Cardiac fibroblast (primary cell): ENCODE measurements at regions not wholly inside any gene's neighbourhood (a gene's known extent, or its start where the extent isn't known, plus 50 kb on each side); places are given as distances from the start of the nearest gene placed in this dataset.
"Not testable (repeated sequence)": the region's sequence is repeated elsewhere in the genome, so short reads cannot be mapped to it uniquely, and the experiment has no call there.

Source experiments
- DNase-seq, 2 donors: peaks; one replicate each; pipeline versions ENCODE4 v3.0.0 to v3.0.0-alpha.2; 2010; ENCODE audit warnings: low read depth in 2 of 2
- H3K4me3 ChIP-seq, 2 donors: replicated peaks in 1 of 2; 1 replicate in 1 of 2; 2 replicates in 1 of 2; pipeline ENCODE4 v1.5.1; 2011; ENCODE audit warnings: low read depth in 2 of 2, low read length in 2 of 2, mild to moderate bottlenecking in 2 of 2, moderate library complexity in 1 of 2
- CTCF ChIP-seq: IDR thresholded peaks from one replicate; pipeline ENCODE4 v1.5.1; 2011; ENCODE audit warnings: low read depth, mild to moderate bottlenecking, low read length, inconsistent platforms

DNA sequence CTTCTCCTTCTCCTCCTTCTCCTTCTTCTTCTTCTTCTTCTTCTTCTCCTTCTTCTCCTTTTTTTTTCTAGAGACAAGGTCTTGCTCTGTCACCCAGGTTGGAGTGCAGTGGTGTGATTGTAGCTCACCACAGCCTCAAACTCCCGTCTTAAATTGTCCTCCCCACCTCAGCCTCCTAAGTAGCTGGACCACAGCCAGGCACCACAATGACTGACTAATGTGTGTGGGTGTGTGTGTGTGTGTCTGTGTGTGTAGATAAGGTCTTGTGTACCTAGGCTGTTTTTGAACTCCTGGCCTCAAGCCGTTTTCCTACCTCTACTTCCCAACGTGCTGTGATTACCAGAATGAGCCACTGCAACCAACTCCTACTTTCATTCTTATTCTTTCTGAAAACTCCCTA, 390.9 kb downstream of the ADAM29 start:
- H3K4me3 ChIP-seq, result no peak overlapping the region
- no peak for TF ChIP-seq CTCF
- DNase-seq, result peak in 1 of 2 donors; percentile 34

DNA sequence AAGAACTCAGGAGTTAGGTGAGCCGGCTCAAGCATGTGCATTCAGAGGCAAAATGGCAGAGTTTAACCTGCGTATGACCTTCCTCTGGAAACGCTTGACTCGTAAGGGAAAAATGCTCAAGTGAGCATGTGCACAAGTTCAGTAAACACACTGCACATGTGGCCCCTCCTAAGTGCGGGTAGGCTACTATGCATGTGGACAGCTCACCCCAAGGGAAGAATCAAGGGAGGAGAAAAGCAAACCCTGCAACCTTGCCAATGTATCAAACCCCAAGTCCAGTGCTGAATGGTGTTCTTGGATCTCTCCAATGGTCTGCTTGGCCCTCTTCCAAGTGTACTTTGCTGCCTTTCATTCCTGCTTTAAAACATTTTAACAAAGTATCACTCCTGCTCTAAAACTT, 407.1 kb downstream of the ADAM29 start:
- peak in 1 of 2 donors; percentile 18 for DNase-seq
- no peak overlapping the region for H3K4me3 ChIP-seq
- no peak for TF ChIP-seq CTCF

GRCh38 chr4:175326796-175327195, 408.6 kb downstream of the ADAM29 start:
- no peak for TF ChIP-seq CTCF

GRCh38 chr4:175330236-175330635, 412.1 kb downstream of the ADAM29 start:
- no peak overlapping the region for H3K4me3 ChIP-seq
- no peak for TF ChIP-seq CTCF
- peak in 1 of 2 donors; percentile 72 for DNase-seq

More at GRCh38 chr4:175326796-175327195, 408.6 kb downstream of the ADAM29 start:
- H3K4me3 ChIP-seq, result no peak overlapping the region
- DNase-seq, result no peak

DNA sequence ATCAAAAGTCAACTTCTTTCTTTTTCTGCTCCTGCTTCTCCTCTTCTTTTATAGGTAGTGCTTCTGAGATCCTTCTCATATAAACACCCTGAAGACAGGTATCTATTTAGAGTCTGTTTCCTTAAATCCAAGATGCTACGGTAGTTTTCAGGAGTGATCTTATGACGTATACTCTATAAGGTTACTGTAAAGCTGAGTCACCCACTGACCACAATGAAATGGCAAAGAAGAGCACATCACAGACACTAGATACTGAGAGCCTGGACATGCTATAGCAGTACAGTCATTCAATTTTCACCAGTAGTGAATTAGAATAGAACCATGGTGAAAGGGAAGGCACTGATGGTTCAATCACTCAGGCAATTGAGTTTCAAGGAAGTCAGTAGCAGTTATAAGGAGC, 412.5 kb downstream of the ADAM29 start:
- DNase-seq, result peak in 1 of 2 donors; percentile 76

GRCh38 chr4:175335331-175335730, 417.2 kb downstream of the ADAM29 start:
- H3K4me3 ChIP-seq, result no peak overlapping the region
- TF ChIP-seq CTCF, result no peak
- no peak for DNase-seq

More for the DNA sequence above, 412.5 kb downstream of the ADAM29 start:
- no peak overlapping the region for H3K4me3 ChIP-seq
- TF ChIP-seq CTCF, result no peak

GRCh38 chr4:175336570-175336969, 418.4 kb downstream of the ADAM29 start:
- H3K4me3 ChIP-seq, DNase-seq: not testable (repeated sequence)
